ENCODE measurements at regions not wholly inside any gene's neighbourhood (a gene's known extent, or its start where the extent isn't known, plus 50 kb on each side); places are given as distances from the start of the nearest gene placed in this dataset.
"Not testable (repeated sequence)": the region's sequence is repeated elsewhere in the genome, so short reads cannot be mapped to it uniquely, and the experiment has no call there.

DNA sequence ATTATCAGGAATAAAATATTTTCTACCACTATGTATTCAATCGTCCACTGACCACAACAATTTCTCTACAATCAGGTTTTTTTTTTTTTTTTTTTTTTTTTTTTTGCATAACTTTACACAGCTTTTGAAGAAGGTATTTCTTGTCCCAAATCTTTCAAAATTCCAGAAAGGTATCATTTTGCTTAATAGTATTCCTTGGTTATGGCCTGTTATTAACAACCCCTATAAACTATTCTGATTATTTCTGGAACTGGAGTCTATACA lies 145.3 kb downstream of the ALX1 start:
- no peaks in the 10 kb centered on the region for H3K36me3 Mint-ChIP-seq (ENCODE audit: low read depth)
- no peak for TF ChIP-seq CTCF (IDR thresholded peaks at IDR 0.05)
- H3K4me1 Mint-ChIP-seq (ENCODE audit: low read depth), result no peaks in the 10 kb centered on the region
- no peak for DNase-seq
- no peaks in the 10 kb centered on the region for H3K27me3 Mint-ChIP-seq (ENCODE audit: insufficient read depth)
- no peak overlapping the region for H3K4me3 Mint-ChIP-seq
- no peak overlapping the region for H3K27ac Mint-ChIP-seq
- H3K9me3 Mint-ChIP-seq, result peaks cover 4% of the 10 kb centered on the region; the same call in 1 of the 2 replicates

DNA sequence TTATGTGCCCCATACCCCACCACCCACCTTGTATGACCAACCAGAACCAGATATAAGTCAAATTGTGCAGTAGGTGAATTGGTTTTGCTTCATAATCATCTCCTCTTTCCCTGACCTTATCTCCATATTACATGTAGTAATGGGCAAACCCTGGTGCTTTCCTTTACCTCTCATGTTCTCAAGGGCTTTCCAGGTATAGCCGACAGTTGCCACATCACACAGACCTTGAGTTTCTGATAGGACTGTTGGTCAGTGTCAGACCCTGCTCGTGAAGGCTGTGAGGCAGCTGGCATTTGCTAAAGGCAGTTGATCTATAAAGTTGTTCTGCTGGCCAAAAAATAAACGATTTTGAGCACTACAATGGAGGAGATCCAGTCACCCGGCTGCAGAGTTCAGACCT lies 145.9 kb downstream of the ALX1 start:
- Mint-ChIP-seq H3K27me3 (ENCODE audit: insufficient read depth) (no peaks in the 10 kb centered on the region), H3K4me1 (ENCODE audit: low read depth) (no peaks in the 10 kb centered on the region), H3K9me3 (peaks cover 4% of the 10 kb centered on the region; the same call in 1 of the 2 replicates), H3K27ac (no peak overlapping the region), H3K4me3 (no peak overlapping the region), H3K36me3 (ENCODE audit: low read depth) (no peaks in the 10 kb centered on the region)
- no peak for DNase-seq
- TF ChIP-seq CTCF (IDR thresholded peaks at IDR 0.05), result no peak

GRCh38 chr12:85433148-85433547 lies 153.1 kb downstream of the ALX1 start:
- DNase-seq; H3K27ac Mint-ChIP-seq; H3K36me3 Mint-ChIP-seq (ENCODE audit: low read depth); H3K9me3 Mint-ChIP-seq; H3K4me1 Mint-ChIP-seq (ENCODE audit: low read depth); H3K4me3 Mint-ChIP-seq; H3K27me3 Mint-ChIP-seq (ENCODE audit: insufficient read depth): not testable (repeated sequence)

- Mint-ChIP-seq H3K9me3 (peaks cover 9% of the 10 kb centered on the region; the same call in 1 of the 2 replicates), H3K27ac (no peak overlapping the region), H3K36me3 (ENCODE audit: low read depth) (no peaks in the 10 kb centered on the region), H3K27me3 (ENCODE audit: insufficient read depth) (no peaks in the 10 kb centered on the region), H3K4me1 (ENCODE audit: low read depth) (no peaks in the 10 kb centered on the region), H3K4me3 (no peak overlapping the region)
- no peak for DNase-seq
- TF ChIP-seq CTCF (IDR thresholded peaks at IDR 0.05), result no peak
Observed at GRCh38 chr12:85440271-85440670, 160.3 kb downstream of the ALX1 start.

GRCh38 chr12:85441025-85441424 lies 161.0 kb downstream of the ALX1 start:
- Mint-ChIP-seq H3K9me3 (peaks cover 9% of the 10 kb centered on the region; the same call in 1 of the 2 replicates), H3K36me3 (ENCODE audit: low read depth) (no peaks in the 10 kb centered on the region), H3K27ac (no peak overlapping the region), H3K4me3 (no peak overlapping the region), H3K4me1 (ENCODE audit: low read depth) (no peaks in the 10 kb centered on the region), H3K27me3 (ENCODE audit: insufficient read depth) (no peaks in the 10 kb centered on the region)
- DNase-seq, result no peak
- no peak for TF ChIP-seq CTCF (IDR thresholded peaks at IDR 0.05)

DNA sequence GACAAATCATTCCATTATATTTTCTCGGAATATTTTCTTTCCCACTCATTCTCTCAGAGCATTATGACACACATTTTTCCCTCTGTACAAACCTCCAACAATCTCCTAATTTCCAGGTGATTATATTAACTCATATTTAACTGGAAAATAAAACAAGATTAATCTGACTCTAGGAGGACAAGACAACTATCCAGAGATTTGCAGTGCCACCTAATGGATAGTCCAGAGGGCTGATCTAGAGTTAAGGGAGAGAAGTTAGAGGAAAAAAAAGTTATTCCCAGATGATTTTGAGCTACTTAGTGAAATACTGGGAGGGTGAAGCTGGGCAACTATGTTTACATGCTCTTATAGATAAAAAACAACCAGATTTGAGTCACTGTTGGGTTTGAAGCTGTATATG lies 161.7 kb downstream of the ALX1 start:
- H3K27ac Mint-ChIP-seq, result no peak overlapping the region
- peaks cover 9% of the 10 kb centered on the region; the same call in 1 of the 2 replicates for H3K9me3 Mint-ChIP-seq
- H3K27me3 Mint-ChIP-seq (ENCODE audit: insufficient read depth), result no peaks in the 10 kb centered on the region
- no peak overlapping the region for H3K4me3 Mint-ChIP-seq
- H3K4me1 Mint-ChIP-seq (ENCODE audit: low read depth), result no peaks in the 10 kb centered on the region
- no peaks in the 10 kb centered on the region for H3K36me3 Mint-ChIP-seq (ENCODE audit: low read depth)
- no peak for DNase-seq
- peak; percentile 43; the same call in 1 of the 2 replicates for TF ChIP-seq CTCF (IDR thresholded peaks at IDR 0.05)

Measured in HFFc6 (cell line).